GM20000 (cell line): ENCODE measurements at regions not wholly inside any gene's neighbourhood (a gene's known extent, or its start where the extent isn't known, plus 50 kb on each side); places are given as distances from the start of the nearest gene placed in this dataset.
"Not testable (repeated sequence)": the region's sequence is repeated elsewhere in the genome, so short reads cannot be mapped to it uniquely, and the experiment has no call there.

Experiments
- DNase-seq: peaks from one replicate; pipeline ENCODE4 v3.0.0; 2012; ENCODE audit warnings: low spot score
- CTCF ChIP-seq: IDR thresholded peaks from 2 replicates; pipeline ENCODE4 v1.5.1; 2012; ENCODE audit warnings: mild to moderate bottlenecking, control low read depth; ENCODE audit errors: extremely low read depth, missing control alignments

GRCh38 chr1:194903524-194903923, 1704.7 kb downstream of the KCNT2 start:
- TF ChIP-seq CTCF = no peak
- no peak for DNase-seq

- TF ChIP-seq CTCF = no peak
- no peak for DNase-seq
These were observed 1702.9 kb upstream of the B3GALT2 start for GRCh38 chr1:194889310-194889709.

GRCh38 chr1:194870860-194871259, 1684.4 kb upstream of the B3GALT2 start:
- TF ChIP-seq CTCF = no peak
- no peak for DNase-seq

- TF ChIP-seq CTCF = no peak
- no peak for DNase-seq
These were observed 1679.7 kb upstream of the B3GALT2 start for GRCh38 chr1:194866153-194866552.

- no peak for DNase-seq
- TF ChIP-seq CTCF = no peak
These were observed 1679.0 kb upstream of the B3GALT2 start for GRCh38 chr1:194865383-194865782.

- TF ChIP-seq CTCF = no peak
These were observed 1675.7 kb upstream of the B3GALT2 start for GRCh38 chr1:194862129-194862528.

GRCh38 chr1:194860248-194861201, 1674.1 kb upstream of the B3GALT2 start:
- no peak for TF ChIP-seq CTCF
- no peak for DNase-seq

More at GRCh38 chr1:194862129-194862528, 1675.7 kb upstream of the B3GALT2 start:
- DNase-seq = no peak

- DNase-seq = not testable (repeated sequence)
These were observed 1673.2 kb upstream of the B3GALT2 start for GRCh38 chr1:194859481-194860154.

- DNase-seq = not testable (repeated sequence)
These were observed 1672.5 kb upstream of the B3GALT2 start for GRCh38 chr1:194858811-194859480.
